ENCODE measurements at regions not wholly inside any gene's neighbourhood (a gene's known extent, or its start where the extent isn't known, plus 50 kb on each side); places are given as distances from the start of the nearest gene placed in this dataset.

GRCh38 chr20:57970116-57970515 is 258.3 kb downstream of the ANKRD60 start:
- H4K91ac ChIP-seq (replicated peaks; ENCODE audit: insufficient read length, low read length), result no peak overlapping the region
- H3K14ac ChIP-seq (ENCODE audit: insufficient read length), result no peak overlapping the region
- FAIRE-seq (no peak), DNase-seq (ENCODE audit: low read depth in 1 of 2, low spot score in 2 of 2) (no peak)
- 83% methylated on average over 5 of the region's 5 CpGs; no CpG with 5 or more reads in 1 of the 2 experiments for WGBS, 2 experiments (ENCODE audit: extremely low coverage in 1 of 2, insufficient coverage in 1 of 2, insufficient read length in 1 of 2, insufficient replicate concordance in 2 of 2, low coverage in 1 of 2, low lambda C conversion rate in 2 of 2, missing lambda C conversion rate in 1 of 2)
- H3K23me2 ChIP-seq (ENCODE audit: low read depth, low read length), result peaks cover 7% of the 10 kb centered on the region; the same call in 1 of the 2 replicates
- H3K23ac ChIP-seq (ENCODE audit: insufficient read length), result no peak overlapping the region
- ChIA-PET POLR2A (ENCODE audit: partially characterized antibody) (no interaction called here), CTCF (ENCODE audit: partially characterized antibody) (interaction anchor here (0.6 to 1.3 kb wide), 3 partner anchors 18 to 493 kb away, joined by 3 to 4 read pairs (median 3); no protein-coding TSS in a partner anchor)
- H2BK20ac ChIP-seq (ENCODE audit: low read length), result no peak overlapping the region
- H4K8ac ChIP-seq (ENCODE audit: extremely low read depth, insufficient read depth, low read length), result no peak overlapping the region
- H2BK120ac ChIP-seq (replicated peaks; ENCODE audit: low read depth, low read length), result no peak overlapping the region
- H4K5ac ChIP-seq (ENCODE audit: insufficient read length, low read depth, low read length), result no peak overlapping the region
- H3K4me3 ChIP-seq (ENCODE audit: extremely low read depth in 1 of 4, insufficient read depth in 2 of 4, low read depth in 3 of 4, low read length in 4 of 4), result no peak overlapping the region
- H3K4me2 ChIP-seq (ENCODE audit: insufficient read depth in 1 of 2, low read depth in 2 of 2, low read length in 2 of 2), result no peak overlapping the region
- H3K27me3 ChIP-seq (replicated peaks in 1 of 4; ENCODE audit: control insufficient read depth in 3 of 4, extremely low read depth in 1 of 4, insufficient read depth in 3 of 4, low read length in 3 of 4), result no peaks in the 10 kb centered on the region; a peak in 1 of 7 replicates
- no peak overlapping the region for H2BK12ac ChIP-seq (ENCODE audit: low read depth, low read length)
- H3K9ac ChIP-seq (replicated peaks in 1 of 4; ENCODE audit: extremely low read depth in 1 of 4, low read depth in 3 of 4, low read length in 3 of 4), result no peak overlapping the region
- no peak overlapping the region for H2BK5ac ChIP-seq (ENCODE audit: low read depth, low read length)
- H3K4ac ChIP-seq (replicated peaks; ENCODE audit: insufficient read length, low read depth, low read length), result no peak overlapping the region
- no peaks in the 10 kb centered on the region for H3K36me3 ChIP-seq (ENCODE audit: control insufficient read depth in 2 of 4, insufficient read depth in 4 of 4, low read length in 3 of 4)
- H4K20me1 ChIP-seq (replicated peaks in 1 of 2; ENCODE audit: control insufficient read depth in 1 of 2, insufficient read depth in 2 of 2, low read length in 2 of 2), result no peaks in the 10 kb centered on the region
- no peak overlapping the region for H3K27ac ChIP-seq (ENCODE audit: low read depth, low read length)
- H2BK15ac ChIP-seq (ENCODE audit: low read length), result no peak overlapping the region
- no peak overlapping the region for H2AK5ac ChIP-seq (ENCODE audit: low read depth, low read length)
- no peaks in the 10 kb centered on the region for H3K79me1 ChIP-seq (ENCODE audit: low read depth, low read length)
- H3K18ac ChIP-seq (ENCODE audit: extremely low read depth, low read length), result no peak overlapping the region
- H3K79me2 ChIP-seq (ENCODE audit: control insufficient read depth in 1 of 2, insufficient read depth in 2 of 2, low read length in 2 of 2), result no peaks in the 10 kb centered on the region
- no peak overlapping the region for H3K56ac ChIP-seq (replicated peaks; ENCODE audit: insufficient read length, low read depth, low read length)
- no peaks in the 10 kb centered on the region for H3K4me1 ChIP-seq (replicated peaks in 1 of 4; ENCODE audit: control insufficient read depth in 3 of 4, insufficient read depth in 4 of 4, low read length in 3 of 4)
- H2AFZ ChIP-seq (ENCODE audit: low read length), result no peak overlapping the region
- H3K9me3 ChIP-seq (ENCODE audit: insufficient read depth in 2 of 2, low read depth in 1 of 2, low read length in 1 of 2), result no peaks in the 10 kb centered on the region
- no peak for TF ChIP-seq CHD2 (IDR thresholded peaks at IDR 0.05; ENCODE audit: low read length)
- no peak for TF ChIP-seq RBBP5 (IDR thresholded peaks at IDR 0.05; ENCODE audit: borderline replicate concordance, low read depth, low read length)
- TF ChIP-seq RFX5 (IDR thresholded peaks at IDR 0.05; ENCODE audit: borderline replicate concordance, low read depth, low read length), result no peak
- no peak for TF ChIP-seq KDM4A (IDR thresholded peaks at IDR 0.05; ENCODE audit: low read depth, low read length, severe bottlenecking)
- no peak for TF ChIP-seq NRF1 (IDR thresholded peaks at IDR 0.05; ENCODE audit: low read depth, low read length)
- no peak for TF ChIP-seq EGR1 (IDR thresholded peaks at IDR 0.05; ENCODE audit: borderline replicate concordance, low read depth, low read length)
- no peak for TF ChIP-seq CTCF (IDR thresholded peaks at IDR 0.05; ENCODE audit: control extremely low read depth in 1 of 3, insufficient read depth in 1 of 3, low read depth in 1 of 3, low read length in 3 of 3)
- no peak for TF ChIP-seq JUN (IDR thresholded peaks at IDR 0.05; ENCODE audit: low read depth, low read length)
- no peak for TF ChIP-seq SP1 (IDR thresholded peaks at IDR 0.05; ENCODE audit: low read depth, low read length)
- no peak for TF ChIP-seq CEBPB (IDR thresholded peaks at IDR 0.05; ENCODE audit: low read depth, low read length)
- no peak for TF ChIP-seq SUZ12 (IDR thresholded peaks at IDR 0.05; ENCODE audit: low read length)
- no peak for TF ChIP-seq FOSL1 (IDR thresholded peaks at IDR 0.05; ENCODE audit: insufficient read depth, low read depth, low read length)

Measured in H1 (cell line).